ENCODE measurements at regions not wholly inside any gene's neighbourhood (a gene's known extent, or its start where the extent isn't known, plus 50 kb on each side); places are given as distances from the start of the nearest gene placed in this dataset.
A peak's percentile ranks its signal among the peaks of the same experiment; 100 is the strongest.
"Not testable (repeated sequence)": the region's sequence is repeated elsewhere in the genome, so short reads cannot be mapped to it uniquely, and the experiment has no call there.

DNA sequence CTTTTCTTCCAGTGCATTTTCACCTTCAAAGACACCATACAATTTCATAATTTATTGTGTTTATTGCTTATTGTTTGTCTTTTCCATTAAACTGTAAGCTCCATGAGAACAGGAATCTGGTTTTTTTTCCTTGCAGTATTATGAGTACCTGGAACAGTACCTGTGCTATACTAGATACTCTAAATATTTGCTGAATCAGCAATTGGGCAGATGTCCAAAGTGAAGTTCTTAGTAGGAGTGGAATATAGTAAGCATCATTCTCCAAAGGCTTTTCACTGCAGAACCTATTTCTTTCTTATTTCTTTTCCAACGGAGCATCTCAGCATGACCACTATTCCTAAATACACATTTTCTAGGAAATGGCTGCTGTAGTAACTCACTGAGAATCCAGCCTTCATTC is 269.0 kb upstream of the CCL2 start:
- DNase-seq: no peak

- DNase-seq: no peak
Measured at GRCh38 chr17:33986566-33986965, 268.5 kb upstream of the CCL2 start.

DNA sequence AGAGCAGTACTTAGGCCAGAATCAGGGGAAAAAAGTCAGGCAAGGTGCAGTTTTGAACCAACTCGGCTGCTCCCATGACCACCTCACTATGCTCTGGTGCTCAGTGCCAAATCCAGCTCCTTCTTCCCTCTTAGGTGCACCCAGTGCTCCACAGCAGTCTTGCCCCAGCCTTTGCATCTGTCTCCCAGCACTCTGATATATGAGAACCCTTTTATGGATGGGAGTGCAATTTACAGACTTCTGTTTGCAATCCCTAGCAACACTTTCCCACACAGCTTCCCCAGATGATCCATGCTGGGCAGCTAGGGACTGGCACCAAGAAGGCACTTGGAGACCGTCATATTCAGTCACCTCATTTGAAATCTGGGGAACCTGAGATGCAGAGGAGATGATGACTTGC is 267.9 kb upstream of the CCL2 start:
- DNase-seq: no peak

- DNase-seq: no peak
Measured at GRCh38 chr17:33989361-33990148, 265.5 kb upstream of the CCL2 start.

DNA sequence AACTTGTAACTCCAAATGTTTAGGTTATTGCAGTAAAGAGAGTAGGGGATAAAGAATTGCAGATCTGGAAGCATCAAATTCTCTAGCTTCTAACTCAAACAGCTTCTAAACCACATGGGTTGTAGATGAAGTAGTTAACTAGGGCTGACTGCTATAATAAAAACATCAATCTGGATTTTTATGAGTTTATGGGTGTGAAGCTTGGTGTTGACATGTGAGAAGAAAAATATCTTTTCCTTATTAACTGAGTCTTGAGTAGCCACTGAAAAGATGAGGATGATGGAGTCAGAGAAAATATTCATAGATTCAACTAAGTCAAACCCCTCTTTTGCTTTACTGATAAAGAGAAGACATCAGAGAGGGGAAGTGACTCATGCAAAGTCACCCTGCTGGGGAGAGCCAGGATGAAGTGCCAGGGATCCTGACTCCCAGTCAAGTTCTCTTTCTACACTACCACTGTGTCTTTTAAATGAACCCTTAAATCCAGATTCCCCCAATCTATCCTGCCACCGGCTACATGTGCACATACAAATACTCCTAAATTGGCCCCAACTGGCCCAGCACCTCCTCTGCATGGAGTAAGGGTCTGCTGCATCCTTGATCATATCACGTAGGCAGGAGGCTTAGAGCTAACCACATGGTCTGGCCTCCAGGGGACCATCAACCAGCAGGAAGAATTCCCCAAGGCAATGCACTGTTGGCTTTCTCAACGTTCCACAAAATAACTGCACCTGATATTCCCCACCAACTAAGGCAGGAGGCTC is 264.0 kb upstream of the CCL2 start:
- DNase-seq: no peak

GRCh38 chr17:33992113-33992512 is 263.0 kb upstream of the CCL2 start:
- DNase-seq: no peak

DNA sequence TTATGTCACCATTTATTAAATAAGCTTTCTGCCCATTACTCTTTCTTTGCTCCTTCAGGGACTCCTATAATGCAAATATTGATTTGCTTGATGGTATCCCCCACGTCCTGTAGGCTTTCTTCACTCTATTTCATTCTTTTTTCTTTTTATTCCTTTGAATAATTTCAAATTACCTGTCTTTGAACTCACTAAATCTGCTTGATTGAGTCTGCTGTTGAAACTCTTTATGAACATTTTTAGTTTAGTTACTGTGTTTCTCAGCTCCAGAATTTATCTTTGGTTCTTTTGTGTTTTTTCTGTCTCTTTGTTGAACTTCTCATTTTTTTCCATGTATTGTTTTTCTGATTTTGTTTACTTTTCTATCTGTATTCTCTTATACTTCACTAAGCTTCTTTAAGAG is 254.4 kb upstream of the CCL2 start:
- no peak for DNase-seq

- no peak for DNase-seq
Measured at GRCh38 chr17:34001246-34001645, 253.8 kb upstream of the CCL2 start.

GRCh38 chr17:34006126-34006525 is 249.0 kb upstream of the CCL2 start:
- no peak for DNase-seq

GRCh38 chr17:34008125-34008524 is 247.0 kb upstream of the CCL2 start:
- DNase-seq: no peak

- peak; percentile 95 for DNase-seq
Measured at GRCh38 chr17:34009912-34010311, 245.2 kb upstream of the CCL2 start.

DNA sequence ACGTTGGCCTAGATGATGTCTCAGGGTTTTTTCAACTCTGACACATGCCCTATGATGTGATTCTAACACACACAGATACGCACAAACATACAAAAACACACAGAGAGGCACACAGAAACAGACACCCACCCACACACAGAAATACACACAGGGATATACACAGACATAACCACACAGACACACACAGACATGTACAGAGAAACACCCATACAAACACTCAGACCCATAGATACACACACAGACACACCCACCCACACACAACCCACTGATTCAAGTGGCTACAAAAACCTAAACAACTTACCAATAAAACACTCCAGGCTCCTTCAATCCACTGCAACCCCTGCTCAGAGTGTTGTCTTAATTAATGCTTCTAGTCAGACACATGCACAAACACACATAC is 244.6 kb upstream of the CCL2 start:
- DNase-seq: no peak

DNA sequence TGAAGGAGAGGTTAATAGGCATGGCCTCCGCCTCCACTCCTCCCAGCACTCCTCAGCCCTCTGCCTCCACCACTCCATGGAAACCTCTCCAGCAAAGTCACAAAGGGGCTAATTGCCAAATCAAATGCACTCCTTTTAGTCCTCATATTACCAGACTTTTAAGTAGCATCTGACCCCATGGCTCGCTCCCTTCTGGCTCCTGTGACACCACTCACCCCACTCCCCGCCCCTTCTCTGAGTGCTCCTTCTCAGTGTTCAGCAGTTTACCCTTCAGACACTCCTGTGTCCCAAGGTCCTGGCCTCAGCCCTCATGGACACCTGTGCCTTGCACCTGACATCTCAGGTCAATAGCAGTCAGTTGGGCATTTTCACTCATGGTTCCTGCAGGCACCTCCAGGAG is 243.5 kb upstream of the CCL2 start:
- no peak for DNase-seq

DNA sequence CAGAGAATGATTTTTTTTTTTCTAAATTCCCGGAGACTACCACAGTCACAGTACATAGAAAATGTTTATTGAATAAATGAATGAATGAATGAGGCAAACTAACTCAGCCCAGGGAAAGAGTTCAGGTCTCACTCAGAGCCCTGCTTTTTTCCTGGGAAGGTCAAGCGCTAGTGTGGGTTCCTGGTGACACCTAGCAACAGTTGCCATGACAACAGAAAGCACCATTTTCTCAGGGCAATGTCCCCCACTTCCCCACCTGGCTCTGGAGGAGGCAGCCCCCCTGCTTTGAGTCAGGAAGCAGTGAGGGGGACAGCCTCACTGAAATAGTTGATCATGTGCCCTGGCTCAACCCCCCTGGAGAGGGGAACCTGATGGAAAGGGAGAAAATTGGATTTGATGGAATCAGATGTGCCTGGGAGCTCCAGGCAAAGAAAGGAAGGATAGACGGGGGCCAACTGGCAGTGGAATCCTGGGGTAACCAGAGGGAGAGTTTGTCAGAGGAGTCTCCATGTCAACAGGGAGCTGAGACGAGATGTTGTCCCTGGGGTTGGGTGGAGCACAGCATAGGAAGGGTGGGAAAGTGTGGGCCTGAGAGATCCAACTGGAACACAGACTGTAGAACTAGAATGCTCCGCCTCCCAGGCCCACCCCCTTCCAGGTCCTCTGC is 242.2 kb upstream of the CCL2 start:
- no peak for DNase-seq

- peak; percentile 76 for DNase-seq
Measured at GRCh38 chr17:34015253-34015652, 239.8 kb upstream of the CCL2 start.

- DNase-seq: no peak
Measured at GRCh38 chr17:34024386-34024785, 230.7 kb upstream of the CCL2 start.

- no peak for DNase-seq
Measured at GRCh38 chr17:34024806-34025551, 230.1 kb upstream of the CCL2 start.

GRCh38 chr17:34030601-34031000 is 224.5 kb upstream of the CCL2 start:
- DNase-seq: not testable (repeated sequence)

DNA sequence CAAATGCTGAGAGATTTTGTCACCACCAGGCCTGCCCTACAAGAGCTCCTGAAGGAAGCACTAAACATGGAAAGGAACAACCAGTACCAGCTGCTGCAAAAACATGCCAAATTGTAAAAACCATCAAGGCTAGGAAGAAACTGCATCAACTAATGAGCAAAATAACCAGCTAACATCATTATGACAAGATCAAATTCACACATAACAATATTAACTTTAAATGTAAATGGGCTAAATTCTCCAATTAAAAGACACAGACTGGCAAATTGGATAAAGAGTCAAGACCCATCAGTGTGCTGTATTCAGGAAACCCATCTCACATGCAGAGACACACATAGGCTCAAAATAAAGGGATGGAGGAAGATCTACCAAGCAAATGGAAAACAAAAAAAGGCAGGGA is 222.8 kb upstream of the CCL2 start:
- DNase-seq: not testable (repeated sequence)

DNA sequence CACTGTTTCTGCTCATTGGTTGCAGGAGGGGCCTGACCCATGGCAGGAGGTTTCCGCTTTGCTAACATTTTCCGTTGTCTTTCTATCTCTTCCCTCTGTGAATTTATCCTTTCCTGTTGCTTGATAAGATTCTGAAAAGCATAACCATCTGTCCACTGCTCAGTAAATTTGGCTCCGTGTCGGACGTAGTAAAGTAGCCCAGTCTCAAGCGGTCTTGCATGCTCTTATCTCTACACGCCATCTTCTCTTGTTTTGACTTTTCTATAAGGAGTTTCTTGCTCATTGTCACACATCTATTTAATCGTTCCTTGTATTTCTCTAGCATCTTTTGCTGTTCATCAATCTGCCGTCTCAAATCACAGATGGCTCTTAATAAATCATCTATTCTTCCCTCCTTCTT is 216.3 kb upstream of the CCL2 start:
- DNase-seq: not testable (repeated sequence)

DNA sequence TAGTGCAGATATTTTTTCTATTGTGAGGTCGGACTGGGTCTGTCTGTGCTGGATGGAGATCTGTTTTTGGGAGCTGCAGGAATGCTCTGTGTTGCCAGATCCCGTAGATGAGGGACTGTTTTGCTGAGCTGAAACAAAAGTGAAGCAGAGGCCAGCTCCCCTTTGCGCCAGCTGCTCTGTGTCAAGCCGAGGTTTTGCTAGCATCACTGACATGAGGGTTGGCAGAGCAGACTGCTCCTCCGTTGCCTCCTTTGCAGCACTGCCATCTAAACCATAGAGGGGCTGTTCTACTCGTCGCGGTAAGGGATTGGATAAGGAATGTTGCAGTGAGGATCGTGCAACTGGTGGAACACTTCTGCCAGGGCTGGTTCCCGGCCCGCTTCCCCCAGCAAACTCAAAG is 215.9 kb upstream of the CCL2 start:
- DNase-seq: not testable (repeated sequence)

- not testable (repeated sequence) for DNase-seq
Measured at GRCh38 chr17:34039759-34040555, 215.1 kb upstream of the CCL2 start.
